Naive thymus-derived CD8-positive, alpha-beta T cell (primary cell): ENCODE measurements at regions not wholly inside any gene's neighbourhood (a gene's known extent, or its start where the extent isn't known, plus 50 kb on each side); places are given as distances from the start of the nearest gene placed in this dataset.
A peak's percentile ranks its signal among the peaks of the same experiment; 100 is the strongest.

Source experiments
- ATAC-seq, 2 donors: fragments of 150-1000 bp; cut with Tn5 transposase in 1 of 2; sonication (Bioruptor Pico), chemical (Tn5 transposase) in 1 of 2; 1 replicate in 1 of 2; 2 replicates in 1 of 2; pipeline ENCODE4 v1.10.0; 2021; ENCODE audit warnings: mild to moderate bottlenecking in 2 of 2, moderate library complexity in 2 of 2
- POLR2A ChIA-PET: fragments of 350-600 bp; sonication (Branson Sonifier 250); formaldehyde crosslinking; loops from one replicate; lab custom pipeline; 2021; ENCODE audit warnings: antibody characterized with exemption; lab: Charles Lee
- DNase-seq, 10 donors: peaks; one replicate each; pipeline versions ENCODE4 v3.0.0 to v3.0.0-alpha.2; 2020 to 2022
- H3K27ac Mint-ChIP-seq, 10 donors: one replicate each; pipeline ENCODE4 v1.8.0; 2020 to 2022; ENCODE audit warnings: mild to moderate bottlenecking in 10 of 10, mixed read lengths in 10 of 10, moderate library complexity in 4 of 10, inconsistent platforms in 1 of 10
- H3K27me3 Mint-ChIP-seq, 5 donors: one replicate each; pipeline ENCODE4 v1.8.0; 2021 to 2022; ENCODE audit warnings: mixed read lengths in 5 of 5
- H3K36me3 Mint-ChIP-seq, 3 donors: one replicate each; pipeline ENCODE4 v1.8.0; 2020 to 2022; ENCODE audit warnings: mixed read lengths in 3 of 3, mild to moderate bottlenecking in 2 of 3, inconsistent platforms in 1 of 3
- H3K4me1 Mint-ChIP-seq, 4 donors: one replicate each; pipeline ENCODE4 v1.8.0; 2021 to 2022; ENCODE audit warnings: mixed read lengths in 4 of 4
- H3K4me3 Mint-ChIP-seq, 10 donors: one replicate each; pipeline ENCODE4 v1.8.0; 2020 to 2022; ENCODE audit warnings: mild to moderate bottlenecking in 10 of 10, mixed read lengths in 10 of 10, moderate library complexity in 6 of 10, inconsistent platforms in 1 of 10
- H3K9me3 Mint-ChIP-seq, 9 donors: one replicate each; pipeline ENCODE4 v1.8.0; 2020 to 2022; ENCODE audit warnings: mixed read lengths in 9 of 9, mild to moderate bottlenecking in 3 of 9, inconsistent platforms in 1 of 9, moderate library complexity in 1 of 9

DNA sequence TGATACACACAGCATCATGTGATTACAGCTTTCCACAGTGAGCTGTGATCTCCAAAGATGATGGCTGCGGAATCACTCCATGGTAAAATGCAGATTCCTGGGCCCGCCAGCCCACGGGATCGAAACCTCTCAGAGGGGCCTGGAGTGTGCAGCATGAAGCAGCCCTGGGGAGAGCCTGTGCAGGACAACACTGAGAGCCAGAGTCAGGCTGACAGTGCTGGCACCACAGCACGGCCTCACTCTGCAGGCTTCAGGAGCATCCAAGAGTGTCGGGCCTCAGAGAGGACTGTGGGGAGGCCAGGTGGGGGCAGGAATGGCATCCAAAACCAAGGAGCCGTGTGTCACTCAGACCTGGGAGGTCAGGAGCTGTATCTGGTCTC, 533.4 kb downstream of the TCERG1L start:
- Mint-ChIP-seq H3K36me3 (no peaks in the 10 kb centered on the region), H3K9me3 (peaks cover 0 to 3% (median 0%) of the 10 kb centered on the region in 9 donors), H3K4me1 (no peaks in the 10 kb centered on the region), H3K27me3 (peaks cover 0 to 16% (median 0%) of the 10 kb centered on the region in 5 donors), H3K4me3 (no peak overlapping the region), H3K27ac (no peak overlapping the region)
- DNase-seq = no peak
- POLR2A ChIA-PET = no interaction called here
- ATAC-seq = no peak

DNA sequence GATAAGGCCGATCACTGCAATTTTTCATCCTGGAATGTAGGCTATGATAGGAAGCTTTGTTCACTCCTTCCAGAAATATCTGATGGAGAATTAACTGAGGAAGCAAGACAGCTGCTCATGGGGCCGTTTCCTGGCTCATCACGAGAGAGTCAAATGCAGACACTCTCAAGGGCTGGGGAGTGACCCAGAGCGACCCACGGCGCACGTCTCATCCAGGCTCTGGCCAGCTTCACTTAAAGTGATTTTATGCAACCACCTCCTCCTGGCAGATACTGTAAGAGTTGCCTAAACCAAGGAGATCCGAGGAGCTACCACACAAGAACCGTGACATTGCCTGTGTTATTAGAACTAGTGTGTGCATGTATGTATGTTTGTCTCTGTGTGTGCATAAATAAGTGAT, 530.8 kb downstream of the TCERG1L start:
- Mint-ChIP-seq H3K27ac (no peak overlapping the region), H3K9me3 (no peaks in the 10 kb centered on the region), H3K27me3 (no peaks in the 10 kb centered on the region), H3K4me1 (no peaks in the 10 kb centered on the region), H3K36me3 (no peaks in the 10 kb centered on the region), H3K4me3 (no peak overlapping the region)
- DNase-seq (no peak), ATAC-seq (no peak)
- POLR2A ChIA-PET = no interaction called here

DNA sequence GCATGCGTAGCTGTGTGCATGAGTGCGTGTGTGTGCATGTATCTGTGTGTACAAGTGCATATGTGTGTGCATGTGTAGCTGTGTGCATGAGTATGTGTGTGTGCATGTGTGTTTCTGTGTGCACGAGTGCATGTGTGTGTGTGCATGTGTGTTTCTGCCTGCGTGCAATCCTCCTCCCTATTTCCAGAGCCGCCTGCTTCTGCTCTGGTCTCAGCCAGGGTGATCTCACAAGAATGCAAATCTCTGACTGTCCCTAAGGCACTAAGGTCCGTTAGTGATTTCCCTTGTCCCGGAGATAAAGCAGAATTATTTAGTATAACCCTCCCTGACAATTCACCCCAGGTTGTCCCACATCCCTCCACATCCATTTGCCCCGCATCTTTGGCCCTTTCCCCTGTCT, 530.3 kb downstream of the TCERG1L start:
- no peak overlapping the region for H3K4me3 Mint-ChIP-seq
- no peaks in the 10 kb centered on the region for H3K27me3 Mint-ChIP-seq
- H3K9me3 Mint-ChIP-seq = no peaks in the 10 kb centered on the region
- no peaks in the 10 kb centered on the region for H3K4me1 Mint-ChIP-seq
- DNase-seq = no peak
- no peak overlapping the region for H3K27ac Mint-ChIP-seq
- POLR2A ChIA-PET = no interaction called here
- no peak for ATAC-seq
- H3K36me3 Mint-ChIP-seq = no peaks in the 10 kb centered on the region

DNA sequence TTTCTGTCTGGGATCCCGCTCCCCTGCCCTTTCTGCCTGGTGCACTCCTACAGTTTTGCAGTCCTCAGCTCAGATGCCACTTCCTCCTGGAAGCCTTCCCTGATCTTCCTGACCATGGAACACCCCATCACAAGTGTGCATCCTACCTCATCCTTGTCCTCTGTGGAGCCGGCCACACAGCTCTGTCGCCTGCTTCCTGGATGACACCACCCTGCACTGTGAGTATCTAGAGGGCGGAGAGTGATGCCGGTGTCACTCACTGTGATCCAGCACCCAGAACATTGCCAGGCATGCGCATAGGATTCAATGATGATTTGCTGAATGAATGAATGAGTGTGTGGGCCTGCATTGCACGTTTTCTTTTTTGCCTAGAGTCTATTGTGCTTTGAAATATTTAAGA, 529.9 kb downstream of the TCERG1L start:
- Mint-ChIP-seq H3K36me3 (no peaks in the 10 kb centered on the region), H3K9me3 (no peaks in the 10 kb centered on the region), H3K27ac (no peak overlapping the region), H3K4me3 (no peak overlapping the region), H3K4me1 (no peaks in the 10 kb centered on the region), H3K27me3 (no peaks in the 10 kb centered on the region)
- POLR2A ChIA-PET = no interaction called here
- ATAC-seq (no peak), DNase-seq (no peak)

DNA sequence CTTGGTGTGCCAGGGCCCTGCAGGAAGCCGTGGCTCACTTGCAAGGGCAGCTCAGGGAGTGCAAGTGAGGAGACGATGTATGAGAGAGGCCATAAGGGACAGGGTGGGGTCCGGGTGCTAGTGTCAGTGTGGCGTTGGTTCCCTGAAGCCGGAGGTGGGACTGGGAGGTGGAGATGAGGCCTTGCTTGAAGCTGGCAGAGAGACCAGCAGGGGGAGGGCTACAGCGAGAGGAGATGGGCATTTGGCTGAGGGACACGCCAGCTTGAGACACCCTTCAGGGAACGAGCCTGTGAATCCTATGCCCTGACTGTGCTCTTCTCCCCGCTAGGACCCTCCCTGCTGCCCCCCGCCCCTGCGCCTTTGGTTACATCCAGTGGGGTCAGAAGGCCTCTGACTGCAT, 529.1 kb downstream of the TCERG1L start:
- Mint-ChIP-seq H3K36me3 (no peaks in the 10 kb centered on the region), H3K27ac (no peak overlapping the region), H3K4me3 (no peak overlapping the region), H3K9me3 (no peaks in the 10 kb centered on the region), H3K4me1 (no peaks in the 10 kb centered on the region), H3K27me3 (no peaks in the 10 kb centered on the region)
- POLR2A ChIA-PET = no interaction called here
- ATAC-seq = no peak
- DNase-seq = no peak

DNA sequence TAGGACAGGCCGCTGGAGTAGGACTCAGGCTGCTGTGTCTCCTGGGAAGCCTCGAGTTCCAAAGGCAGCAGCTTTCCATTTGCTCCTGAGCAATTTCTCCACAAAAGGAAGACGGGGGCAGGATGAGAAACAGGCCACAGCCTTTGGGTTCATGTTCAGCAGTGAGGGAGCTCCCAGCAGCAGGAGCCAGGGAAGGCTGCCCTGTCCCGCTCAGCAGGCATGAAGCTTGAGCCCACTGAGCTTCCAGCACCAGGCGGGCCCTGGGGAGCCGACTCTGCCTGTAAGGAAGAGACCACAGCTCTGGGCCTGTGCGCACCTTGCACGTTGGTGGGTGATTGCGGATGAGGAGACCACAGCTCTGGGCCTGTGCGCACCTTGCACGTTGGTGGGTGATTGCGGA, 527.2 kb downstream of the TCERG1L start:
- no peak overlapping the region for H3K4me3 Mint-ChIP-seq
- no peaks in the 10 kb centered on the region for H3K36me3 Mint-ChIP-seq
- DNase-seq (no peak), ATAC-seq (no peak)
- H3K27me3 Mint-ChIP-seq = no peaks in the 10 kb centered on the region
- no peaks in the 10 kb centered on the region for H3K4me1 Mint-ChIP-seq
- POLR2A ChIA-PET = no interaction called here
- no peaks in the 10 kb centered on the region for H3K9me3 Mint-ChIP-seq
- no peak overlapping the region for H3K27ac Mint-ChIP-seq

DNA sequence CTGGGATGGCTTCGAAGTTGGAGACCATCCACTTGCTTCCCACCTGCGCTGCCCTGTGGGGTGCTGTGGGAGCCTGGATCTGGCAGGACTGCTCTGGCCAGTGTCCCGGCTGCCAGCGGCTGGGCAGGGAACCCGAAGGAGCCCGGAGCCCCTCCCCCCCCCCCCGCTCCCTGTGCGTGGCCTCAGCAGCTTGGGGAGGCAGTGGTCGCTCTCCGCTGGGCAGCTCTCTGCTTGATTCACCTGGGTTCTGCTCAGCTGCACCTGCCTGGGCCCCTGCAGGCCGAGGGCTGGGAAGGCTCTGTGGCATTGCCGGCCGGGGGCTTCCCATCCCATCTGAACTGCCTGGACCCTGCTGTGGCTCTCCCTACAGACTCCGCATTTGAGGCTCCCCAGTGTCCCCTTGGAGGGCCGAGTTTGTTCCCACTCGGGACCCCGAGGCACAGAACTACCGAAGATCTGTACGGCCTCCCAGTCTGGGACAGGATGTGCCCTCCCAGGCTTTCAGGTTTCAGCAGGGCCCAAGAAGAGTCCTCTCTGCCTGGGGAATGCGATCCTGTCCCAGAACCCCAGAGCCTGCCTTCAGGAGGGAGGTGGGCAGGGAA, 525.1 kb downstream of the TCERG1L start:
- DNase-seq (no peak), ATAC-seq (no peak)
- Mint-ChIP-seq H3K27ac (no peak overlapping the region), H3K9me3 (no peaks in the 10 kb centered on the region), H3K27me3 (no peaks in the 10 kb centered on the region), H3K4me1 (no peaks in the 10 kb centered on the region), H3K36me3 (no peaks in the 10 kb centered on the region), H3K4me3 (no peak overlapping the region)
- POLR2A ChIA-PET = no interaction called here

DNA sequence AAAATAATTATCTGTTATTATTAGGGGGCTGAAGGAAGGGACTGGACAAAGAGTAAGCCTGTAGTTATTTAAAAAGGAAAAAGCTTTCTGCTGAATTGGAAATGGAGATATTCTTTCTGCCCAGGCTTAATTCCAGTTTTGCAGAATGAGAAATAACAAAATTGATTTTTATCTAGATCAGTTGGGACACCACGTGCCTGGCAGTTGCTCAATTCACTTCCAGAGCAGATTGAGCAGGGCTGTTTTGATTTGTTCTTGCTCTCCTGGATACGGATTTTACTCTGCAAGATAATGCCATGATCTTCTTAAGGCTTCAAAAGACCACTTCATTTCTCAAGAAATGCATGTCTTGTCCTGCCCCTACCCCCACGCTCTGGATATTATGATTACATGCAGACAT, 524.3 kb downstream of the TCERG1L start:
- POLR2A ChIA-PET = no interaction called here
- Mint-ChIP-seq H3K4me1 (no peaks in the 10 kb centered on the region), H3K27ac (no peak overlapping the region), H3K36me3 (no peaks in the 10 kb centered on the region), H3K4me3 (no peak overlapping the region), H3K27me3 (no peaks in the 10 kb centered on the region), H3K9me3 (no peaks in the 10 kb centered on the region)
- DNase-seq (no peak), ATAC-seq (no peak)

DNA sequence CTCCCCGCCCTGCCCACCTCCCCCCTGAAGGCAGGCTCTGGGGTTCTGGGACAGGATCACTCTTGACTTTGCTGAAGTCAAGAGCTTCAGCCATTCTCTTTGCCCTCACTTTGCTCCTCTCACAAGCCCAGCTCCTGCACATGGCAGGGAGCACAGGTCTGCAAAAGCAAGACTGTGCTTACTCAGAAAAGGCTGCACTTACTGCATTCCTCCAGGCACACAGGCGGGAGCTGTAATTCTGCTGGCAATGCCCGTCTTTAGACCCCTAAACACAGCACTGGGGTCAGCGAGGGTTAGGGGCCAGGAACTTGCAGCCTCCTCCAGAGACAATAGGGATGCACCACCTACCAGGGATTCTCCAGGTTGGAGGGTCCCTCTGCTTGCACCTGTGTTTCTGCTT, 523.7 kb downstream of the TCERG1L start:
- DNase-seq = no peak
- POLR2A ChIA-PET = no interaction called here

DNA sequence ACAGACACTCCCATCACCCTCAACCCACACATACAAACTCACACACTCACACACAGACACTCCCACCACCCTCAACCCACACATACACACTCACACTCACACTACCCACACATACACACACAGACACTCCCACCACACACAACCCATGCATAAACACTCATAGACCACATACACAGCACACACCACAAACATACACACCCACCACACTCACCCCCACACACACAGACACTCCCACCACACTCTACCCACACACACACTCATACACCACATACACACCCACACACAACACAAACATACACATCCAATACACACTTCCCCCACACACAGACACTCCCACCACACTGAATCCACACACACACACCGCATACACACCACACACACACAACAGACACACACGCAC, 521.2 kb downstream of the TCERG1L start:
- Mint-ChIP-seq H3K27ac (no peak overlapping the region), H3K36me3 (no peaks in the 10 kb centered on the region), H3K4me3 (no peak overlapping the region), H3K9me3 (no peaks in the 10 kb centered on the region), H3K27me3 (peaks cover 0 to 8% (median 3%) of the 10 kb centered on the region in 5 donors), H3K4me1 (no peaks in the 10 kb centered on the region)
- POLR2A ChIA-PET = no interaction called here
- ATAC-seq (no peak), DNase-seq (no peak)

More for the DNA sequence above, 523.7 kb downstream of the TCERG1L start:
- Mint-ChIP-seq H3K4me3 (no peak overlapping the region), H3K27ac (no peak overlapping the region), H3K9me3 (no peaks in the 10 kb centered on the region), H3K36me3 (no peaks in the 10 kb centered on the region), H3K27me3 (no peaks in the 10 kb centered on the region), H3K4me1 (no peaks in the 10 kb centered on the region)
- no peak for ATAC-seq

DNA sequence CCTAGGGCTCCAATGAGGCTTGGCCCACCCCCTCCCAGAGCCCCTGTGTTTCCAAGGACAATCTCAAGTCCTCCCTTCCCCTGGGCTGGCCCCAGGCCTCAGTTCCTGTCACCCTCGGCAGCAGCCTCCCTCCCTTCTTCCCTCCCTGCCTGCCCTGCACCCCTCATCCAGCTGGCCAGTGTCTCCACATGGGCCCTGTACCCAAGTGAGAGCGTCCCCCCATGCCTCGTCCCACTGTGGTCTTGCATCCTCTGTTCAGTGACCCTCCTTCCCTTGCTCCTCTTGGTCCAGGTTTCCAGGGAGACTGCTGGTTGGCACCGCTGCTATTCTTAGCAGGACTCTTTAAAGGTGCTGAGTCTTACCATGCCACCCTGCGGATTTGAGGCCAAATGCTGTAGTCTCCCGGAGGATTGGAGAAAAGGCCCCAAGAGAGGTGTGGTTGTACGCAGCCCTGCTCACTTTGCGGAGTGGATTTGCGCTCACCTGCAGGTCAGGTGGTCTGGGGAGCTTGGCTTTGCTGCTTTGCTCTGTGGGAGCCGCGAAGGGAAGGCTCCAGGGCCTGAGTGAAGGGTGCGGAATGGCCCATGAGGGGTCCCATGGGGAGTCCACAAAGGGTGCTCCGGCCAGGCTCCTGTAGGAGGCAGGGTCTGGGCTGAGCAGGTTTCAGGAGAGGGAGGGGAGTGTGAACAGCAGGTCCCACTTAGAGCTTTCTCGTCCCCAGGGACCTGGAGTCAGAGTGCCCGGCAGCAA, 519.2 kb downstream of the TCERG1L start:
- no peaks in the 10 kb centered on the region for H3K36me3 Mint-ChIP-seq
- no peak for DNase-seq
- no peaks in the 10 kb centered on the region for H3K4me1 Mint-ChIP-seq
- no peak overlapping the region for H3K27ac Mint-ChIP-seq
- peaks cover 0 to 2% (median 0%) of the 10 kb centered on the region in 9 donors for H3K9me3 Mint-ChIP-seq
- no peak overlapping the region for H3K4me3 Mint-ChIP-seq
- no peak for ATAC-seq
- H3K27me3 Mint-ChIP-seq = peaks cover 0 to 19% (median 7%) of the 10 kb centered on the region in 5 donors
- POLR2A ChIA-PET = no interaction called here

DNA sequence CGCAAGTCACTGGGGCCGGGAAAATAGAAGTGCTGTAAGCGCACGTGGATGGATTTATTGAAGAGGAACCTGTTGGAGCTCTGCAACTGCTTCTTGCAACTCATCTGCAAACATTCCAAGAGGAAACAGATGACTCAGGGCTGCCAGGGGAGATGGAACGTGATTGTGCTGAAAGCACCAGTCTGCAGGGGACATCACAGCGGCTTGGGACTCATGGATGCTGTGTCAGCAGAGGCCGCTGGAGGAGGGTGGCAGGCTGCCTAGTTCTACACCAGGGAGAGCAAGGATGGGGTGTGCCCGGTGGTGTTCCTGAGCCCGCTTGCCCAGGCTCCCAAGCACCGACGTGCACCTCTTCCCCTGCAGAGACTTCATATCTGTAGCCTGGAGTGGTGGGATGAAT, 515.7 kb downstream of the TCERG1L start:
- peaks cover 0 to 2% (median 0%) of the 10 kb centered on the region in 9 donors for H3K9me3 Mint-ChIP-seq
- no peaks in the 10 kb centered on the region for H3K36me3 Mint-ChIP-seq
- DNase-seq = no peak
- no peak for ATAC-seq
- peaks cover 0 to 22% (median 10%) of the 10 kb centered on the region in 5 donors for H3K27me3 Mint-ChIP-seq
- H3K4me1 Mint-ChIP-seq = no peaks in the 10 kb centered on the region
- POLR2A ChIA-PET = no interaction called here
- H3K27ac Mint-ChIP-seq = no peak overlapping the region
- no peak overlapping the region for H3K4me3 Mint-ChIP-seq

DNA sequence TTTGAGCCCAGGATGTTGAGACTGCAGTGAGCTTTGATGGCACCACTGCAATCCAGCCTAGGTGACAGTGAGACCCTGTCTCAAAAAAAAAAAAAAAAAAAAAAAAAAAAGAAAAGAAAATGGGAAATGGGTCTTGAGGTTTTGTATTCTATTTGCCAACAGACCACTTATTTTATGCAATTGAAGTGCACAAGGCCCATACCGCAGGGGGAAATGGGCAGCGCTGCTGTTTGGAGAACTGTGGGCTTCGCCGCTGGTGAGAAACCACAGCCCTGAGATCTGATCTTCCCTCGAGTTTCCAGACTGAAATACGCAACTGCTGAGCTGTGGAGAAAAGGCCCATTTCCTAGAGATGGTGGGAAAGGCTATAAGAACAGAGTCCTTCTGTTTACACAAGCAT, 512.0 kb downstream of the TCERG1L start:
- no peak overlapping the region for H3K4me3 Mint-ChIP-seq
- peaks cover 0 to 2% (median 0%) of the 10 kb centered on the region in 9 donors for H3K9me3 Mint-ChIP-seq
- peaks cover 0 to 14% (median 2%) of the 10 kb centered on the region in 5 donors for H3K27me3 Mint-ChIP-seq
- no peak for ATAC-seq
- H3K27ac Mint-ChIP-seq = no peak overlapping the region
- no peaks in the 10 kb centered on the region for H3K4me1 Mint-ChIP-seq
- H3K36me3 Mint-ChIP-seq = no peaks in the 10 kb centered on the region
- POLR2A ChIA-PET = no interaction called here
- DNase-seq = no peak

DNA sequence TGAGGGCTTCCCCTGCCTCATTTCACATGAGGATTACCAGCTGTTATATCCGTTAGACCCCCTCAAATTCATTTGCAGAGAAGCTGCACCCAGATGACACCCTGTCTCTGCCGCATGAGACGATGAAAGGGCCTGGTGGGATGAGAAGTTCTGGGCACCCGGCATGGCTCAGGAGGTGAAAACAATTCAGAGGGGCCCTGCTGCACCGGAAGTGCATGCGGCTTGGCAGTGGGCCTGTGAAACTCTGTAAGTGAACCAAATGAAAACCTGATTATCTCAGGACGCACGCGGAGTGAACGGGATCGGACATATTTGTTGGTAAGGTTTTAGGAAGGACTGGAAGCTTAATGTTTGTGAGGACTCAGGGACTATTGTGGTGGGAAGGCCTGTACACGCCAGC, 511.2 kb downstream of the TCERG1L start:
- Mint-ChIP-seq H3K4me1 (no peaks in the 10 kb centered on the region), H3K27ac (no peak overlapping the region), H3K9me3 (peaks cover 0 to 2% (median 0%) of the 10 kb centered on the region in 9 donors), H3K36me3 (no peaks in the 10 kb centered on the region), H3K27me3 (peaks cover 0 to 14% (median 2%) of the 10 kb centered on the region in 5 donors), H3K4me3 (no peak overlapping the region)
- ATAC-seq (no peak), DNase-seq (peak in 1 of 10 donors; percentile 1)
- POLR2A ChIA-PET = no interaction called here
